ENCODE measurements at regions not wholly inside any gene's neighbourhood (a gene's known extent, or its start where the extent isn't known, plus 50 kb on each side); places are given as distances from the start of the nearest gene placed in this dataset.
"Not testable (repeated sequence)": the region's sequence is repeated elsewhere in the genome, so short reads cannot be mapped to it uniquely, and the experiment has no call there.

GRCh38 chr14:88929656-88930436 lies 105.4 kb downstream of the TTC8 start:
- no peak for DNase-seq

GRCh38 chr14:88931321-88932110 lies 107.1 kb downstream of the TTC8 start:
- DNase-seq, result no peak

GRCh38 chr14:88933191-88933590 lies 108.7 kb downstream of the TTC8 start:
- no peak for DNase-seq

GRCh38 chr14:88934351-88934806 lies 109.9 kb downstream of the TTC8 start:
- no peak for DNase-seq

- DNase-seq, result no peak
Observed at GRCh38 chr14:88935083-88935482, 110.6 kb downstream of the TTC8 start.

- DNase-seq, result no peak
Observed at GRCh38 chr14:88937706-88938105, 113.3 kb downstream of the TTC8 start.

GRCh38 chr14:88940671-88941070 lies 116.2 kb downstream of the TTC8 start:
- no peak for DNase-seq

- no peak for DNase-seq
Observed at GRCh38 chr14:88941414-88941813, 117.0 kb downstream of the TTC8 start.

- no peak for DNase-seq
Observed at GRCh38 chr14:88947646-88948598, 123.5 kb downstream of the TTC8 start.

- DNase-seq, result no peak
Observed at GRCh38 chr14:88950069-88950468, 125.6 kb downstream of the TTC8 start.

- no peak for DNase-seq
Observed at GRCh38 chr14:88951370-88951769, 126.9 kb downstream of the TTC8 start.

GRCh38 chr14:88952901-88953300 lies 128.4 kb downstream of the TTC8 start:
- no peak for DNase-seq

- DNase-seq, result no peak
Observed at GRCh38 chr14:88955455-88955854, 131.0 kb downstream of the TTC8 start.

- DNase-seq, result no peak
Observed at GRCh38 chr14:88960496-88960895, 136.0 kb downstream of the TTC8 start.

GRCh38 chr14:88961214-88961613 lies 136.8 kb downstream of the TTC8 start:
- no peak for DNase-seq

GRCh38 chr14:88962356-88962755 lies 137.9 kb downstream of the TTC8 start:
- DNase-seq, result no peak

- DNase-seq, result no peak
Observed at GRCh38 chr14:88967299-88967698, 142.8 kb downstream of the TTC8 start.

GRCh38 chr14:88975043-88975830 lies 150.8 kb downstream of the TTC8 start:
- no peak for DNase-seq

- DNase-seq, result no peak
Observed at GRCh38 chr14:88975926-88976325, 151.5 kb downstream of the TTC8 start.

GRCh38 chr14:88980907-88981306 lies 156.5 kb downstream of the TTC8 start:
- DNase-seq, result not testable (repeated sequence)

- no peak for DNase-seq
Observed at GRCh38 chr14:88981948-88982347, 157.5 kb downstream of the TTC8 start.

GRCh38 chr14:88983755-88984154 lies 159.3 kb downstream of the TTC8 start:
- no peak for DNase-seq

Measured in GDM1 (cell line).